Testis (tissue), 2 donors: ENCODE measurements at regions not wholly inside any gene's neighbourhood (a gene's known extent, or its start where the extent isn't known, plus 50 kb on each side); places are given as distances from the start of the nearest gene placed in this dataset.

Experiments used
- DNase-seq: peaks from one replicate; pipeline ENCODE4 v3.0.0-alpha.2; 2019
- H3K27ac ChIP-seq, 2 donors: fragments of 200-600 bp; sonication (generic); one replicate each; pipeline ENCODE4 v1.5.1; 2019
- H3K27me3 ChIP-seq: fragments of 200-600 bp; sonication (generic); one replicate; pipeline ENCODE4 v1.5.1; 2019
- H3K36me3 ChIP-seq: fragments of 200-600 bp; sonication (generic); one replicate; pipeline ENCODE4 v1.5.1; 2017; ENCODE audit warnings: low read depth; ENCODE audit errors: missing control alignments
- H3K4me1 ChIP-seq: fragments of 200-600 bp; sonication (generic); one replicate; pipeline ENCODE4 v1.5.1; 2019
- H3K4me3 ChIP-seq, 2 donors: fragments of 200-600 bp; sonication (generic); one replicate each; pipeline ENCODE4 v1.5.1; 2017 to 2019
- H3K9me3 ChIP-seq: fragments of 200-600 bp; sonication (generic); one replicate; pipeline ENCODE4 v1.5.1; 2017
- CTCF ChIP-seq, 3 experiments: fragments of 450-650 bp in 2 of 3; fragments of 200-600 bp in 1 of 3; sonication (generic) in 1 of 3; IDR thresholded peaks; one replicate each; pipeline ENCODE4 v1.5.1; 2016 to 2019; ENCODE audit warnings: antibody characterized with exemption in 3 of 3, mild to moderate bottlenecking in 2 of 3, moderate library complexity in 1 of 3
- POLR2A ChIP-seq: fragments of 450-650 bp; IDR thresholded peaks from one replicate; pipeline ENCODE4 v1.6.1; 2017; ENCODE audit warnings: antibody characterized with exemption, mild to moderate bottlenecking, moderate library complexity
- WGBS, 2 donors: methylation state at CpG; one replicate each; pipeline ENCODE4 v1.1.5; 2018; 5-methylcytosine and 5-hydroxymethylcytosine counted together
- intact Hi-C: fragments of 100-400 bp; cut with DNase I; formaldehyde crosslinking; loops from one replicate; pipeline ENCODE4 v1.15.1; 2023; ENCODE audit warnings: low total_unique reads

GRCh38 chr14:87171141-87171540, 821.8 kb downstream of the GALC start:
- no peak for DNase-seq
- H3K36me3 ChIP-seq = no peaks in the 10 kb centered on the region
- H3K27ac ChIP-seq = no peak overlapping the region
- no peak for TF ChIP-seq CTCF (IDR thresholded peaks at IDR 0.05)
- no peak for TF ChIP-seq POLR2A
- no peaks in the 10 kb centered on the region for H3K9me3 ChIP-seq
- H3K4me3 ChIP-seq = no peak overlapping the region
- intact Hi-C loops = no loop called here
- no peaks in the 10 kb centered on the region for H3K27me3 ChIP-seq
- H3K4me1 ChIP-seq = no peaks in the 10 kb centered on the region
- WGBS, 2 donors = 85 to 92% methylated on average over 2 of the region's 2 CpGs

GRCh38 chr14:87170179-87170578, 822.8 kb downstream of the GALC start:
- intact Hi-C loops = no loop called here
- Histone ChIP-seq H3K27ac (no peak overlapping the region), H3K9me3 (no peaks in the 10 kb centered on the region), H3K36me3 (no peaks in the 10 kb centered on the region), H3K4me1 (no peaks in the 10 kb centered on the region), H3K4me3 (no peak overlapping the region), H3K27me3 (no peaks in the 10 kb centered on the region)
- no peak for DNase-seq
- TF ChIP-seq POLR2A (no peak), CTCF (IDR thresholded peaks at IDR 0.05) (no peak)
- 66 to 72% methylated on average over 3 of the region's 3 CpGs for WGBS, 2 donors

- 83 to 95% methylated on average over 2 of the region's 2 CpGs for WGBS, 2 donors
- TF ChIP-seq POLR2A (no peak), CTCF (IDR thresholded peaks at IDR 0.05) (no peak)
- H3K36me3 ChIP-seq = no peaks in the 10 kb centered on the region
- no peak overlapping the region for H3K4me3 ChIP-seq
- H3K9me3 ChIP-seq = no peaks in the 10 kb centered on the region
- no peaks in the 10 kb centered on the region for H3K27me3 ChIP-seq
- no peak for DNase-seq
- intact Hi-C loops = no loop called here
- no peak overlapping the region for H3K27ac ChIP-seq
- no peaks in the 10 kb centered on the region for H3K4me1 ChIP-seq
These were observed 823.6 kb downstream of the GALC start for GRCh38 chr14:87169362-87169761.

- Histone ChIP-seq H3K4me1 (peaks cover 3% of the 10 kb centered on the region), H3K27ac (no peak overlapping the region), H3K4me3 (no peak overlapping the region), H3K9me3 (no peaks in the 10 kb centered on the region), H3K36me3 (no peaks in the 10 kb centered on the region), H3K27me3 (no peaks in the 10 kb centered on the region)
- DNase-seq = no peak
- intact Hi-C loops = no loop called here
- WGBS, 2 donors = 23 to 27% methylated on average over 4 of the region's 4 CpGs
- TF ChIP-seq CTCF (IDR thresholded peaks at IDR 0.05) = no peak
- no peak for TF ChIP-seq POLR2A
These were observed 831.5 kb downstream of the GALC start for GRCh38 chr14:87161502-87161901.

- no peak for DNase-seq
- Histone ChIP-seq H3K4me3 (no peak overlapping the region), H3K4me1 (peaks cover 3% of the 10 kb centered on the region), H3K27ac (no peak overlapping the region), H3K9me3 (no peaks in the 10 kb centered on the region), H3K27me3 (no peaks in the 10 kb centered on the region), H3K36me3 (no peaks in the 10 kb centered on the region)
- intact Hi-C loops = no loop called here
- TF ChIP-seq POLR2A = no peak
- no peak for TF ChIP-seq CTCF (IDR thresholded peaks at IDR 0.05)
- WGBS, 2 donors = 15 to 28% methylated on average over 2 of the region's 2 CpGs
These were observed 832.0 kb downstream of the GALC start for GRCh38 chr14:87160989-87161388.
